Karpas-422 (cell line): ENCODE measurements at regions not wholly inside any gene's neighbourhood (a gene's known extent, or its start where the extent isn't known, plus 50 kb on each side); places are given as distances from the start of the nearest gene placed in this dataset.

Experiments used
- DNase-seq: peaks from one replicate; pipeline ENCODE4 v3.0.0-alpha.2; 2015
- H2AFZ ChIP-seq: fragments of 200-600 bp; sonication (generic); 2 replicates; pipeline ENCODE4 v1.6.1; 2014; ENCODE audit warnings: antibody characterized with exemption, low read length, mixed read lengths
- H3K27ac ChIP-seq: fragments of 200-600 bp; sonication (generic); 2 replicates; pipeline ENCODE4 v1.5.1; 2014; ENCODE audit warnings: mild to moderate bottlenecking, low read length, moderate library complexity
- H3K27me3 ChIP-seq: fragments of 200-600 bp; sonication (generic); 2 replicates; pipeline ENCODE4 v1.6.1; 2014; ENCODE audit warnings: low read length, mixed read lengths
- H3K36me3 ChIP-seq: fragments of 200-600 bp; sonication (generic); 2 replicates; pipeline ENCODE4 v1.6.1; 2014; ENCODE audit warnings: low read length, mixed read lengths; ENCODE audit not compliant: insufficient read depth
- H3K4me1 ChIP-seq: fragments of 200-600 bp; sonication (generic); 2 replicates; pipeline ENCODE4 v1.6.1; 2014; ENCODE audit warnings: mild to moderate bottlenecking, low read length, mixed read lengths
- H3K4me2 ChIP-seq: fragments of 200-600 bp; sonication (generic); 2 replicates; pipeline ENCODE4 v1.6.1; 2014; ENCODE audit warnings: low read length, low read depth, mild to moderate bottlenecking; ENCODE audit not compliant: poor library complexity, severe bottlenecking
- H3K4me3 ChIP-seq: fragments of 200-600 bp; sonication (generic); 2 replicates; pipeline ENCODE4 v1.5.1; 2014; ENCODE audit warnings: mild to moderate bottlenecking, antibody characterized with exemption, low read length, mixed read lengths
- H3K79me2 ChIP-seq: fragments of 200-600 bp; sonication (generic); 2 replicates; pipeline ENCODE4 v1.6.1; 2014; ENCODE audit warnings: mild to moderate bottlenecking, low read length, mixed read lengths
- H3K9ac ChIP-seq: fragments of 200-600 bp; sonication (generic); 2 replicates; pipeline ENCODE4 v1.6.0; 2014; ENCODE audit warnings: low read length
- H3K9me2 ChIP-seq: fragments of 200-600 bp; sonication (generic), shearing (Covaris generic); replicated peaks from 2 replicates; pipeline ENCODE4 v1.6.0; 2014; ENCODE audit warnings: mild to moderate bottlenecking, low read length, moderate library complexity; ENCODE audit not compliant: insufficient read depth
- H3K9me3 ChIP-seq: fragments of 300-700, 200-600 bp; sonication (generic); 2 replicates; pipeline ENCODE4 v1.6.1; 2014; ENCODE audit warnings: low read length, mixed read lengths
- H4K20me1 ChIP-seq: fragments of 200-600 bp; sonication (generic); 2 replicates; pipeline ENCODE4 v1.6.1; 2014; ENCODE audit warnings: mild to moderate bottlenecking, antibody characterized with exemption, low read length, low read depth; ENCODE audit not compliant: insufficient read depth

DNA sequence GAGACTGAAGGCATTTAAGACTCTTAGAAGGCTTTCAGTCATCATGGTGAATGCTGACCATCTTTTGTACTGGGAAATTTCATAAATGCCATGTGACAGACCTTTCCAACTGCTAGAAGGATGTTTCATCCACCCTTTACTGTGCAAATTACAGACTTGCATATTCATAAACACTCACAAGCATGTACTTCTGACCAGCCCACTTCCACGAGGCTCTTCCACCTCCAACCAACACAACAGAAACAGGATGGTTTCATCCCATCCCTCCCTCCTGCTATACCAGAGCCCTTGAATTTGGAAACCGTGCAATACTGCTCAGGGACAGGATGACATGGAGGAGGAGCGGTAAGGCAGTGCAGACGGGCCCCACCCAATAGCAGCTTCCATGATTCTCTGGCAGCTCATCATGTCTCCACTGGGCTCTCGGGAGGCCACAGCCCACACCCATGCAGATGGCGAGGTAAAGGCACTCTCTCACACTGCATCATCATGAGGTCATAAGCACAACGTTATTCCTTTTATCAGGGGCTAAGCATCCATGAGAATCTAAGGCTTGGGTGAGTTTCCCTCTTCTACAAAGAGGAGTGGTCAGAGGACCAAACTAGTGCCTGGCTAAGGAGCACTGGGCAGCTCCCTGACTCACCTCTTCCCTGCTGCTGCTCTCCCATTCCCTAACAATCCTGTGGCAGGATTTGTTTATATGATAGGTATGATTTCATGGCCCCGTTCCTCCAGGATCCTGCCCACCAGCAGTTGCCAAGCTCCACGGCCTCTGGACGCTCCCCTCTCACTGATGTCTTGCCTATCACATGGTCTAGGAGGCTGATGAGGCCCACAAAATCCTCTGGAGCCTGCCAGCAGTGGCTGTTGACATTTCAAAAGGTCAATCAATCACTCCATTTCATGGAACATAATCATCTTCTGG, 94.4 kb upstream of the FSTL4 start:
- Histone ChIP-seq H4K20me1 (no peaks in the 10 kb centered on the region), H3K27me3 (no peaks in the 10 kb centered on the region), H3K9ac (no peak overlapping the region), H3K9me3 (no peaks in the 10 kb centered on the region), H3K9me2 (no peaks in the 10 kb centered on the region), H3K27ac (no peak overlapping the region), H3K79me2 (no peaks in the 10 kb centered on the region), H3K4me2 (no peak overlapping the region), H3K4me1 (no peaks in the 10 kb centered on the region), H3K4me3 (no peak overlapping the region), H3K36me3 (no peaks in the 10 kb centered on the region), H2AFZ (no peak overlapping the region)
- DNase-seq = no peak

DNA sequence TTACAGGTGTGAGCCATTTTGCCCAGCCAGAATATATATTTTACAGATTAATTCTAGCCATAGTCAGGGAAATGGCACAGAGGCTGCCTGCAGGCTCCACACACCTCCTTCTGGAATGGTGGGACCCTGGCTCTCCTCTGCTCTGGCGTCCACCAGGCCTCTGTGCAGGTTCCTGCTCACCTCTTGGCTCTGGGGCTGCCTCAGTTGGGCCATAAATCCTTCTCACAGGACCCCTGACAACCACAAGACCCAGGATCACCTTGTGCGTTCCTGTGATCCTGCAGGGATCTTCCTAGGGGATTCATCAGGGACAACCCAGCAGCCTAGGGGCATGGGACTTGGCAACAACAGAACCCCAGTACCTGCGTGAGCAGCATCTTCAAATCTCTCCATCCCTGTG, 93.0 kb upstream of the FSTL4 start:
- Histone ChIP-seq H3K4me3 (no peak overlapping the region), H3K27me3 (no peaks in the 10 kb centered on the region), H3K9me3 (no peaks in the 10 kb centered on the region), H3K9ac (no peak overlapping the region), H3K9me2 (no peaks in the 10 kb centered on the region), H3K79me2 (no peaks in the 10 kb centered on the region), H2AFZ (no peak overlapping the region), H3K36me3 (no peaks in the 10 kb centered on the region), H4K20me1 (no peaks in the 10 kb centered on the region), H3K27ac (no peak overlapping the region), H3K4me2 (no peak overlapping the region), H3K4me1 (no peaks in the 10 kb centered on the region)
- DNase-seq = no peak

DNA sequence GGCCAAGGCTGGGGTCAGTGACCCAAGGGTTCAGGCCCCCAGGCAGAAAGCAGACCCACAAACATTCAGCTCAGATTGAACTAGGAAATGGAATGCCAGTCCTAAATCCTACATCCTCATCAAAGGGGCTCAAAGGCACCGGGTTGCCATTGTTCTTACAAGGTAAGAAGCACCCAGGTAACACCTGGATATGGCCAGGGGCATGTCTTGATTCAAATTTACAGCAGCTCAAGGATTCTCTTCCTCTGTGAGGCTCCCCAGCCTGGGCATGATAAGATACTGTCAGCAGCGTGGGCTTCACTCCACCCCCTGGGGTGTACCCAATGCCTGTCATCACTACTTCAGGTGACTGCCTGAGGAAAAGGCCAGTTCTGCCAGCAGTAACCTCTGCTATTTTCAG, 92.1 kb upstream of the FSTL4 start:
- Histone ChIP-seq H3K79me2 (no peaks in the 10 kb centered on the region), H4K20me1 (no peaks in the 10 kb centered on the region), H3K9me3 (no peaks in the 10 kb centered on the region)

DNA sequence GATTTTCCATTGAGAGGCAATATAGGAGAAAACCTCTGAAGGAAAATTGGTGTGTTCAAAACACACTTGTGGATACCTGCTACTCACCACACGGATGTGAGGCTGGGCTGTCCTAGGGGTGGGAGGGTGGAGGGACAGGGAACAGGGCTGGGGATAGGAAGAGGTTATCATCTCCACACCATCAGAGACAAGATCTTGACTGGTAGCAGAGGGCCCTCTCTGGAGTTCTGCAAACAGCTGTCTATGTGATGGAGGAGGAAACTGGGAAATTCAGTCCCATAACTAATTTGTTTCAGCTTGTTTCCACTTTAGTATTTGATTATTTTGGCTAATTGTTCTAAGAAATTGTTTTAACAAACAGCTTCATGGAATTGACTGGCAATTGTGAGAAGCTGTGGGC, 91.6 kb upstream of the FSTL4 start:
- no peak for DNase-seq
- Histone ChIP-seq H3K4me2 (no peak overlapping the region), H4K20me1 (no peaks in the 10 kb centered on the region), H3K9me2 (no peaks in the 10 kb centered on the region), H3K36me3 (no peaks in the 10 kb centered on the region), H3K9ac (no peak overlapping the region), H3K9me3 (no peaks in the 10 kb centered on the region), H3K27me3 (no peaks in the 10 kb centered on the region), H3K4me1 (no peaks in the 10 kb centered on the region), H3K79me2 (no peaks in the 10 kb centered on the region), H2AFZ (no peak overlapping the region), H3K27ac (no peak overlapping the region), H3K4me3 (no peak overlapping the region)

More for the DNA sequence above, 92.1 kb upstream of the FSTL4 start:
- Histone ChIP-seq H3K4me1 (no peaks in the 10 kb centered on the region), H3K27ac (no peak overlapping the region), H3K4me3 (no peak overlapping the region), H3K36me3 (no peaks in the 10 kb centered on the region), H3K27me3 (no peaks in the 10 kb centered on the region), H3K9ac (no peak overlapping the region), H3K9me2 (no peaks in the 10 kb centered on the region), H3K4me2 (no peak overlapping the region), H2AFZ (no peak overlapping the region)
- no peak for DNase-seq

DNA sequence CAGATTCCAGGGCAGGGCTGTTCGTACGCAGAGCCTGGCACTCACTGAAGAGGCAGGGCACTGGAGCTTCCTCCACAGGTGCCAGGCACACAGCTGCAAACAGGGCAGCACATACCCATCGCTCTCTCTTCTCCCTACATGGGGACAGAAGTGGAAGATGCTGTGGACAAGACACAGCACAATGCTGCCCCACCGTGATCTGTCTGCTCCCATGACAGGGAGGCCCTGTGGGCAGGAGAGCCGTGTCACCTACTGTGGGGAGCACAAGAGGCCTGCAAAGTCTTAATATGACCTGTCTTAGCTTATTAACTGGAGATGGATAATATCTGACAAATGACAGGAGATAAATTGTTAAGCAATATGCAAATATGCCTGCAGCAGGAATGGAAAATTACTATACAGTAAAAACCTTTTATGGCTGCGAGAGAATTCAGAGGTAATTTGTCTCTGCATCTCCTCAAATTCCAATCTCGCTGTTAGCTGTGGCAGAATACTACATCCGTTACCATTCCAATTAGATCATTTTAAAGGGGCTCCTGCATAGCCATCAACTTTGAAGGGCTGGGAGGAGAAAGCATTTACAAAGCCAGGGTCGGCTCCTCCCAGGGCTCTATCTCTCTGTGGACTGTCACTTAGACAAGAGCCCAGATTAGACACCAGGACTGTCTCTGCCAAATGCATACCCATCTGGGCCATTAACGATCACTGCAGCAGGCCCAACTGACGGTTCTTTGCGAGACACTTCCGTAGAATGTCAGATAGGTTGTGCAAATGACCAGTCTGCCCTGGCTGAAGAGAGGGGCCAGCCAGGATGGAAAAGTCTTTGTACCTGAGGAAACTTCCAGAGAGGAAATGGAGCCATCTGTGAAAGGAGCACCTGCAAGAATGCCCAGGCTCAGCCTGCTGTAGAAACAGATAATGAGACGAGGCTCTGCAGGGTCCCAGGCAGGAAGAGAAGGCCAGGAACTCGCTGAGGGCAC, 90.7 kb upstream of the FSTL4 start:
- H3K9me3 ChIP-seq = no peaks in the 10 kb centered on the region
- H3K27me3 ChIP-seq = no peaks in the 10 kb centered on the region
- no peaks in the 10 kb centered on the region for H3K79me2 ChIP-seq
- no peaks in the 10 kb centered on the region for H4K20me1 ChIP-seq
- no peak overlapping the region for H2AFZ ChIP-seq
- H3K4me2 ChIP-seq = no peak overlapping the region
- H3K36me3 ChIP-seq = no peaks in the 10 kb centered on the region
- H3K9ac ChIP-seq = no peak overlapping the region
- no peak overlapping the region for H3K27ac ChIP-seq
- H3K4me1 ChIP-seq = no peaks in the 10 kb centered on the region
- no peak overlapping the region for H3K4me3 ChIP-seq
- H3K9me2 ChIP-seq = no peaks in the 10 kb centered on the region
- DNase-seq = no peak

DNA sequence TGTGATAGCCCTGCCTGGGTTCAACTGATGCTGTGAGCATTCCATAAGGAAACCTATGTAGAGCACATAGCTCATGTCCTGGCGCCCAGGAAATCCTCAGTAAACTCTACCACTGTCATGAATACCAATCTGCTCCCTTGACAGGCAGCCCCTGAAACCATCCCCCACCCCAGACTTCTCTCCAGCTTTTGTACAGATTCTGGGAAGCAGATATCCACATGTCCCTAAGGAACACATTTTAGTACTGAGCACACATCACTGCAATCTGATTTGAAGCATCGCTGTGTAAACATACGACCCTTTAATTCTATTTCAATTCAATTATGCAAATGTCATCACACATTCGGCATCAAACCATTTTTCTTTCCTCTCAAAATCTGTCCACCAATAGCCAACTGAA, 89.5 kb upstream of the FSTL4 start:
- no peaks in the 10 kb centered on the region for H4K20me1 ChIP-seq
- no peak overlapping the region for H3K4me2 ChIP-seq
- no peak for DNase-seq
- H3K9me2 ChIP-seq = no peaks in the 10 kb centered on the region
- H3K9ac ChIP-seq = no peak overlapping the region
- no peaks in the 10 kb centered on the region for H3K27me3 ChIP-seq
- H2AFZ ChIP-seq = no peak overlapping the region
- H3K4me1 ChIP-seq = no peaks in the 10 kb centered on the region
- no peak overlapping the region for H3K27ac ChIP-seq
- H3K36me3 ChIP-seq = no peaks in the 10 kb centered on the region
- H3K79me2 ChIP-seq = no peaks in the 10 kb centered on the region
- H3K4me3 ChIP-seq = no peak overlapping the region
- H3K9me3 ChIP-seq = no peaks in the 10 kb centered on the region

DNA sequence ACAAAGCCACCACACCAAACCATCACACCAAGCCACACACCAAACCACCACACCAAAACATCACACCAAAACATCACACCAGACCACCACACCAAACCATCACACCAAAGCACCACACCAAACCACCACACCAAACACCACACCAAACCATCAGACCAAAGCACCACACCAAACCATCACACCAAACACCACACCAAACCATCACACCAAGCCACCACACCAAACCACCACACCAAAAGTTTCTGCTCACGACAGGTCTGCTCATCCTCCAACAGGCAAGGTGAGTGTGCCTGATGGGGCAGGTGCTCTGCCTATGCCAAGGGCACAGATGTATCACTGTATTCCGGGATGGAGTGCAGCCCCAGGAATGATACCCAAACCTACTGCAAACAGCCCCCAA, 87.9 kb upstream of the FSTL4 start:
- no peak overlapping the region for H3K4me3 ChIP-seq
- no peak overlapping the region for H3K9ac ChIP-seq

More for the DNA sequence above, 87.9 kb upstream of the FSTL4 start:
- Histone ChIP-seq H3K4me2 (no peak overlapping the region), H3K79me2 (no peaks in the 10 kb centered on the region), H3K9me3 (no peaks in the 10 kb centered on the region), H3K27ac (no peak overlapping the region), H3K9me2 (no peaks in the 10 kb centered on the region), H3K4me1 (no peaks in the 10 kb centered on the region), H2AFZ (no peak overlapping the region), H4K20me1 (no peaks in the 10 kb centered on the region), H3K36me3 (no peaks in the 10 kb centered on the region), H3K27me3 (no peaks in the 10 kb centered on the region)
- DNase-seq = no peak
